Epidermal melanocyte (primary cell): ENCODE measurements at regions not wholly inside any gene's neighbourhood (a gene's known extent, or its start where the extent isn't known, plus 50 kb on each side); places are given as distances from the start of the nearest gene placed in this dataset.
"Not testable (repeated sequence)": the region's sequence is repeated elsewhere in the genome, so short reads cannot be mapped to it uniquely, and the experiment has no call there.

Source experiments
- DNase-seq: peaks from one replicate; pipeline ENCODE4 v3.0.0; 2011; ENCODE audit warnings: low spot score; ENCODE audit not compliant: insufficient read length

DNA sequence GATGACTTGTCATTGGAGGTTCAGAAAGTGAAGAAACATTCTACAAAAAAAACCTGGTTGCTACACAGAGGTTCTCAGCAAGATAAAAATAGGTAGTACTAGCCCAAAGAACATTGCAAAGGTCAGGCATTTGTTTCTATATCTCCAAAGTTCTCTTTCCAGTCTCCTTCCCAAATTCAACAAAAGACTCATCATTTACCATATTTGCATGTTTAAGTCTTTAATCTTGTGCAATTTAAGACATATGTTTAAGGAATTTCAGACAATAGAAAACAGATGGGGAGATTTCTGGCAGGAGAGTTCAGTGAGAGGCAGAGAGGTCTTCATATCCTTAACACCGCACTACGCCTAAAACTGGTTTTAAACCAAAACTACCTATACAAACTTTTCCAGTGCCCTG lies 173.8 kb upstream of the THBS1 start:
- DNase-seq: peak; percentile 47

DNA sequence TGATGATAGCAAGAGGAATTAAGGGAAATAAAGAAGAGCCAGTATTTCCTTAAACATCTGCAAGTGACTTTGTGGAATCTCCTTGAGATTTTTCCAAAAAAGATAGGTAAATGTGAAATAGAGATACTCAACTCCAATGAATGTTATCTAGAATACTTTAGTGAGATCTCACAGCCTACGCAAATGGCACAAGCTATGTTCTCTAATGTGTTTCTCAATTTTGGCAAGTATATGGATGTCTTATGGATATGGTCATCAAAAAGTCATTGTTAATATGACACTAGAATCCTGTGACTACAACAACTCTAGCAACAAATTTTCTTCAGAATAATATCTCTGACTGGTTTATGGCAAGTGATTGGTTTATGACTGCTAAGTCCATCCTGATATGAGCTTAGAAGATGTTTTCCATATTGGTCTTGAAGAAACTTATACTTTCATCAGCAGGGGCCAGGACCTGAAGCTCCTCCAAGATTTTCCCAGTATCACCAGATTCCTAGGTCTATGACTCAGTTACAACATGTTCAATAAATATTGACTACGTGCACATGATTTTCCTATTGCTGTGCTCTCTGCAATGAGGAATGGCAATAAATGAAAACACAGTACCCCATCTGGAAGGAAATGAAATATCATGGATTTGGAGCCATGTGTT lies 170.9 kb upstream of the THBS1 start:
- no peak for DNase-seq

DNA sequence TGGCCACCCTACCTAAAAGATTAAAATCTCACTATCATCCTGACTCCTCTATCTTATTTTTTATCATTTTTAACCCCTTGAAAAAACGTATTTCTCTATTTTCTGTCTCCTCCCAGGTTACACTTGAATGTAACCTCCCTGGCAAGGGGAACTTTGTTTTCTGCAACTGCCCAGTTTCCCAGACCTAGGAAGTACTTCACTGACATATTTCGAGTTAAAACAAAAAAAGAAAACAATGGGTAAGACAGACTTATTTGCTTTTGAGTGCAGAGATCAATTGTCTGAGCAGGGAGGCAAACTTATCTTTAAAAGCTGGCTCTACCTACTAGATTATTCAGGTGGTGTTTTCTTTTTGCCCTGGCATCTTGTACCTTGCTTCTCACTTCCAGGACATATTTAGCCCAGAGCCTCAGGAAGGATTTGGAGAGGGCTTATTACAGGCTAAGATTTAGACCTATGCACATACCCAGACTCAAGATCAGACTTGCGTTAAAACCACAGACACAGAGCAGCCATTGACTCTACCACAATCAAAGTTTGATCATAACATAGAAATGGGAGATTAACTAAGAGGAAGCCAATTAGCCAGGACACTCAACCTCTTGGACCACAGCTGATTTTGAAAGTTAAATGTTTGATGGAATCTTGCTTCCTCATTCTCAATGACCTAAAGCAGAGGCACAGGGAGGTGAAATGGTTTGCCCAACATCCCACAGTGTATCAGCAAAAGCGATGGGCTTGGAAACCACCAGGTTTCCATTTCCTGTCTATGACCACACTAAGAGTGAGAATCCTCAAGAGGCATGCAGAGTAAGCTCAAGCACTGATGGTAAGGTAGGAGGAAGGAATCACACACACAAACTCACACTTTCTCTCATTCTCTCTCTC lies 169.5 kb upstream of the THBS1 start:
- no peak for DNase-seq

GRCh38 chr15:39413558-39413957 lies 167.3 kb upstream of the THBS1 start:
- no peak for DNase-seq

DNA sequence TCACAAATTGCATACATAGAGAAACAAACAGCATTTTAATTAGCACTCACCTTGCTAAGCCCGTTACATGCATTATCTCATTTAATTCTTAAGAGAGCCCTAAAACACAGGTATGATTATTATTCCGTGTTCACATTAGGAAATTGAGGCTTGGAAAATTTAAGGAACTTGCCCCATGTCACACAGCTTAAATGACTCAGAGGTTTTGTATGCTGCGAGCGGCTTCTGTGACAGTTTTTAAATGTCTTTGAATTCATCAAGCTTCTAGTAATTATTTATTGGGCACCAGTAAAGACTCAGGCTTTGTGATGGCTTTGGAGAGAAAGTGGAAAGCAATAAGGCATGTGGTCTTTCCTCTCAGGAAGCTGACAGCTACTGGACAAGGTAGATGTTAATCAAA lies 166.7 kb upstream of the THBS1 start:
- no peak for DNase-seq

DNA sequence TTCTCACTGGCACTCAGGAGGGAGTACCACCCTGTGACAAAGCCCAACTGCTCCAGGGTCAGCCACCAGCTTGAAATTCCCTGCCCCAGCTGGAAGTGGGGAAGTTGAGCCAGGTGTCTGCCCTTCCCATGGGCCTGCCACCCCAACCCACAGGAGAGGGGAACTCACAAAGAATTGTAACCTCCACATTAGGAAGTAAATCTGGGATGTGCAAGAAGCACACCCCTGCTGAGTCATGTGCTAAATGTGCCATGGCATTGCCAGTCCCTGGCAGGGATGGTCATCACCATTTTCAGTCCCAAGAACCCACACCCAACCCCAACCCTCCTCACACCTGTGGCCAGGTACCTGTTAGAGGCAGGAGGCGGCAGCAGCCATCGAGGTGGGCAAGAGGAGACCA lies 165.2 kb upstream of the THBS1 start:
- no peak for DNase-seq

- DNase-seq: no peak
These were observed 164.6 kb upstream of the THBS1 start for GRCh38 chr15:39416258-39416657.

- DNase-seq: no peak
These were observed 163.3 kb upstream of the THBS1 start for GRCh38 chr15:39417366-39418134.

- DNase-seq: no peak
These were observed 161.2 kb upstream of the THBS1 start for GRCh38 chr15:39419651-39420050.

GRCh38 chr15:39420123-39420852 lies 160.6 kb upstream of the THBS1 start:
- DNase-seq: not testable (repeated sequence)

DNA sequence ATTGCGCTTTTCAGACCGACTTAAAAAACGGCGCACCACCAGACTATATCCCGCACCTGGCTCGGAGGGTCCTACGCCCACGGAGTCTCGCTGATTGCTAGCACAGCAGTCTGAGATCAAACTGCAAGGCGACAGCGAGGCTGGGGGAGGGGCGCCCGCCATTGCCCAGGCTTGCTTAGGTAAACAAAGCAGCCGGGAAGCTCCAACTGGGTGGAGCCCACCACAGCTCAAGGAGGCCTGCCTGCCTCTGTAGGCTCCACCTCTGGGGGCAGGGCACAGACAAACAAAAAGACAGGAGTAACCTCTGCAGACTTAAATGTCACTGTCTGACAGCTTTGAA lies 160.1 kb upstream of the THBS1 start:
- not testable (repeated sequence) for DNase-seq

DNA sequence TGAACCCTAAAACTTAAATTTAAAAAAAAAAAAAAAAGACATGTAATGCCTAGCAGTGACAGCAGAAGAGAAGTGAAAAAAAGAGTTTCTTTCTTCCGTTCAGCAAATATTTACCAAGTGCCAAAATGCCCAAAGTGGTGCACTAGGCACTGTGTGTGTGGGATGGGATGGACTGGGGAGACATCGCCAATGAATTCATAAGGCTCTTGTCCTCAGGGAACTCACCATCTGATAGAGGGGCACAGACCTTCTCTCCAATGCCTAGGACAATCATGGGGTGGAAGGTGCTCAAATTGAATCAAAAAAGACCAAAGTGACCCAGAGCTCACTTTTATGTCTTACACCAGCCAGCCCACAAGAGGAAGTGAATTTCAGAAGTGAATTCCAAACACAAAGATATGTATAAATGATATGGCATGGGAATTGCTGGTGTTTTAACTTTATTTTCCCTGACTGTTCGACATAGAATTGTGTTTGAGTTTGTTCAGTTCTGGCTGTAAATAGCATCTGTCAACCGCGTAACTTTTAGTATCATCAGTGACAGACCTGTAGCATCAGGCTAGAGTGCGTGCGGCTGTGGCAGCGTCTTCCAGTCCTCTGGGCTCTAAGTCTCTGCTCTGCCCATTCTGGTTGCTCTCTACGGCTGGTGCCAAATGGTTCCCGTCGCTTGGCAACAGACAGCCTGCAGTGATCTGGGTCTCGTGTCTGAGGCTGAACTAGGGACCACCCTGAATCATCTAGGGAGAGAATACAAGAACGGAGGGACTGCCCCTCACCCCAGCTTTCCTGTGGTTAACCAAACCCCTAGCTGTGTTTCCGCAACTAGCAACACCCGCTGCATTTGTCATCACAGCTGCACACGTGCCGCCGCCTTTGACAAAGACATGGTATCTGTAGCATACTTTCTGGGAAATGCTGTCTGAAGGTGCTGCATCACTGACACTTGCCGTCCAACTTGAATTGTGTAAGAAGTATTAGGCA lies 154.0 kb upstream of the THBS1 start:
- no peak for DNase-seq

DNA sequence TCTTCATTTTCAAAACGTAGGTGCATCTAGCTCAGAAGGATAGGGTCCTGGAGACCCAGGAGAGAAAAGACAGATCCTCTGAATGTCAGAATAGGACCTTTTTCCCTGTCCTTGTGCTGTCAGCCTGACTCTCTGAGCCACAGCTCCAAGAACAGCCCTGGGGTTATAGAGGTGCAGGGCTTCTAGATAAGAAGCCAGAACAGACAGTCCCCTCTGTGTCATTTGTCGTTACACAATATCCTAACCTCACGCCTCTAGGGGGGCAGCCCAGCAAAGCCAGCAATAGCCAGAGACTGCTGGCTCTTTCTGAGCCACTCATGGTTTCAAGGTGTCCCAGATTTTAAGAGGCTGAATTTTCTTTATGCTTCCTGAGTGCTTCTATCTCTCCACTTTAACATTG lies 153.2 kb upstream of the THBS1 start:
- DNase-seq: no peak

DNA sequence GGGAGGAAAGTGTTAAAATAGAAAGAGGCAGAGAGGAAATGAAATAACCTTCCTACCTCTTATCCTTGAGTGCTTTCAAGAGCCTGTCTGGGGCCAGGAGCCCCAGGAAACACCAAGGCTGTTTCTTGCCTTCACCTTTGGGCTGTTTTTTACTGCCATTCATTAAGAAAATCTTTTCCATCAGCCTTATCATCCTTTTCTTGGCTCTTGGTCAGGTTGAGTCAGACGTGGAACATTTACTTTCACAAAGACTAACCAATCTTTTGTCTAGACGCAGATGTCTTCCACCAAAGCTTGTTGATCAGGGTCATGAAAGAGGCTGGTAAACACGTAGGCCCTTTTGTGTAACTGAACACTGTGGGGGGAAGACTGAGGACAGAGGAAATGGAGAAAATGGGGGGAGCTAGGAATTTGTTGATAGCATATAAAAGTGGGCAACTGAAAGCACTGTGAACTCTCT lies 151.0 kb upstream of the THBS1 start:
- no peak for DNase-seq

DNA sequence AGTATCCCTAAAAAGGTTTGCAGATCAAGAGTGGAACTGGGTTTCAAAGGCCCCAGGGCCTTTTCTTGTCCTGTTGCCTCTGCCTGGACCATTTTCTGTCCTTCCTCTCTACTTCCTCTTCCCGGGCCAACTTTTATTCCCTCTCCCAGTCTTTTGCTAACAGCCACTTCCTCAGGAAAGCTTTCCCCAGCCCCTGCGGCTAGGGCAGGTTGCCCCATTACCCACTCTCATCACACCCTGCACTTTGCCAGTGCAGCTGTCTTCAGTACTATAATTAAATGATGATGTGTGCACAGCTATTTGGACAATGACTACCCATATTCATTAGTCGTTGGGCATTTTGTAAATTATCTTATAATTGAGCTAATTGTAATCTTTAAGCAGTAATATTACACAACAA lies 150.5 kb upstream of the THBS1 start:
- no peak for DNase-seq

GRCh38 chr15:39431376-39431775 lies 149.5 kb upstream of the THBS1 start:
- no peak for DNase-seq

GRCh38 chr15:39432026-39432425 lies 148.9 kb upstream of the THBS1 start:
- no peak for DNase-seq

DNA sequence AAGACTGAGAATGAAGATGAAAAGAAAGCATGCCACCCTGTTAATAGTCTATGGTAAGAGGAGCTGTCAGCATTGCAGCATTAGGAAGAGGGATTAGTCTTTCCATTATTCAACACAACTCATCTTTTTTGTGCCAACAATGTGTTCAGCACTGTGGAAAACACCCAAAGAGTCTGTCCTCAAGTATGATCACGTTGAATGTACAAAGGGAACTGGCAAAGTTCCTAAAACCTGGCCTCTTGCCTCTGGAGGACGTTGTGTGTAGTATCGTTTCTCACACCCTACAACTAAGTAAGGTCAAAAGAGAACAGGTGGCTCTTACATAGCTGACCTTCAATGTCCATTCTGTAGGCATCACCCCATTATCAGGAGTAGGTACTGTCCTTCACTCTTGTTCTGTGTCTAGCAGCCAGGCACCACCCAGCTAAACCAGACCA lies 147.9 kb upstream of the THBS1 start:
- no peak for DNase-seq

GRCh38 chr15:39433376-39433775 lies 147.5 kb upstream of the THBS1 start:
- DNase-seq: no peak

- no peak for DNase-seq
These were observed 146.7 kb upstream of the THBS1 start for GRCh38 chr15:39434163-39434562.
